ENCODE measurements at regions not wholly inside any gene's neighbourhood (a gene's known extent, or its start where the extent isn't known, plus 50 kb on each side); places are given as distances from the start of the nearest gene placed in this dataset.

DNA sequence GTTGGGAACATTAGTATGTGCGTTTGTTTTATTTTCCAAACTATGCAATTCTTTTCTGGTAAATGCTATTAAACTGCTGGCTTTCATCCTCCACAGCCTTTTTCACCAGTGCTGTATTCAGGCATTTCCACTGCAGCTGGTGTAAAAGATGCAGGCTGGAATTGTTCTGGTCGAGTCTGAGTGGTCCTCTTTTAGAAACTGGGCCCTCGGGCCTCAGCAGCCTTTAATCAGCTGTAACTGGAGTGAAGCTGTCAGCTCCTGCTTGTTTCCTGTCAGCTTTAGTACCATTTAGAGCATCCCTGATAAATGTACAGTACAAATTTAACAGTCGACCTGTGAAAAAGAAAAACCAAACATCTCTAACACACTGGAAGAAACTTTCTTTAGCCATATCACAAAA lies 979.6 kb downstream of the TFAP2A start:
- no peak for DNase-seq

- no peak for DNase-seq
These were observed 982.9 kb downstream of the TFAP2A start for GRCh38 chr6:9431945-9432344.

DNA sequence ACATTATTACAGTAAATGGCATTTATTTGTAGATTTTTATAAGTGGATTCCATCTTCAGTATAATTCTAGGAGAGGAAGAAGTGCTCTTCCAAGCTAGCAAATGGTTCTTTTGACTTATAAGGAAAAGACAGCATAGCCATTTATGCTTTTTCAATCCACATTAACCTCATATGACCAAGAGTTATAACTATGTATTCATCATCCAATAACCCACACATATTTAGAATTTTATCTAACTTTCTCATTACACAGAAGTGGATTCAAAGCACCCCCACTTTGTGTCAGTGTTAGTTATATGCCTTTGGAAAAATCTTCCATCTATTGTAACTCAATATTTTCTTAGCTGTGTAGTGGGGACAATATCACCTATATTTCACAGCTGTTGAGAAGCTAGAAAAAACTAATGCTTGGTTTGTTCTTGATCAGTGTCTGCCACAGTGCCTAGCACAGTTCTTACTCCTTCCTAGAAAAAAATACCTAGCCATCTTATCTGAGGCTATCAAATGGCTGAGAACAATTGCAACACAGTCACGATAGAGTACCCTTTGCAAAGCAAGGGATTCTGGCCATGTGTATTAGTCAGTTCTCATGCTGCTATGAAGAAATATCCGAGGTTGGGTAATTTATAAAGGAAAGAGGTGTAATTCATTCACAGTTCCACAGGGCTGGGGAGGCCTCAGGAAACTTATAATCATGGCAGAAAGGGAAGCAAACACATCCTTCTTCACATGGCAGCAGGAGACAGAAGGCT lies 986.3 kb downstream of the TFAP2A start:
- no peak for DNase-seq

DNA sequence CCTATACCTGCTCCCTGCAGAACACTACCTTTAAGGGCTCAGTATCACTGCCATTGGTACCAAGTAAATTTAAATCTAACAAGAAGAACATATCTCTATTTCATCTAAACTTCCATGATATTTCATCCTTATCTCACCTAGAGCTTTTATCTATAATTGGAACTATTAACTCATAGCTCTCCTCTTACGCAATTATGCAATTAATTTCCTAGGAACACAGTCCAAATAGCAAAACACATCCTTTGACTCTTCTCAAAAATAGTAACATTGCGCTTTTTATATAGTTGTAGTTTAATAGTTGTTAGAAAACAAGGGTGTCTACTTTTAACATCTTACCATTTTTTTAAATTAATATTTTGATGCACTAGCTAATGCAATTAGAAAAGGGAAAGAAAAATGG lies 986.8 kb upstream of the SLC35B3 start:
- no peak for DNase-seq

- no peak for DNase-seq
These were observed 985.1 kb upstream of the SLC35B3 start for GRCh38 chr6:9420316-9421015.

- no peak for DNase-seq
These were observed 982.1 kb upstream of the SLC35B3 start for GRCh38 chr6:9417400-9417799.

DNA sequence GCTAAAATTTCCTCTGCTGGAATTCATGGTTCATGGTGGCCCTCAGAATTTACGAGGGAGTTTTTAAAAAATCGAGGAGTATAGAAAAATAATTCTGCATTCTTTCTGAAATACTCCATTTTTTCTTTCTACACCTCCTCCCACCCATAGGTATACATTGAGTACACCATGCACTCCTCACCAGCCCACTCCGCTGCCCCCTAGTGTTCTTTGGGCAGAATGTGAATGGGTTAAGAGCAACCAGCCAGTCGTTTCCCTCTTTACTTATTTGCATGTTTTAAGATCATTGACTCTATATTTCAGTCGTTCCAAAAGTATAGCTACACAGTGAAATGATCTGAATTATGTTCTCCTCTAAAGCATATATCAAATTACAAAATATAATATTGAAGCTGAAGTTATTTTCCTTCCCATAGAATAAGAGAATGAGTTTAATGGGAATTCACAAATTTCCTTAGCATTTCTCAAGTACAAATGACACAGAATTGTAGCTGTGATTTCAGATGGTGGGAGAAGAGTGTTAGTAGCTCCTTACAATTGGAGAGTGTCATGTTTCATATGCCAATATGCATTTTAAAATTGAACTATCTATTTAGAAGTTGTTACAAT lies 977.7 kb upstream of the SLC35B3 start:
- DNase-seq: peak; percentile 35

GRCh38 chr6:9409126-9409525 lies 973.8 kb upstream of the SLC35B3 start:
- DNase-seq: no peak

DNA sequence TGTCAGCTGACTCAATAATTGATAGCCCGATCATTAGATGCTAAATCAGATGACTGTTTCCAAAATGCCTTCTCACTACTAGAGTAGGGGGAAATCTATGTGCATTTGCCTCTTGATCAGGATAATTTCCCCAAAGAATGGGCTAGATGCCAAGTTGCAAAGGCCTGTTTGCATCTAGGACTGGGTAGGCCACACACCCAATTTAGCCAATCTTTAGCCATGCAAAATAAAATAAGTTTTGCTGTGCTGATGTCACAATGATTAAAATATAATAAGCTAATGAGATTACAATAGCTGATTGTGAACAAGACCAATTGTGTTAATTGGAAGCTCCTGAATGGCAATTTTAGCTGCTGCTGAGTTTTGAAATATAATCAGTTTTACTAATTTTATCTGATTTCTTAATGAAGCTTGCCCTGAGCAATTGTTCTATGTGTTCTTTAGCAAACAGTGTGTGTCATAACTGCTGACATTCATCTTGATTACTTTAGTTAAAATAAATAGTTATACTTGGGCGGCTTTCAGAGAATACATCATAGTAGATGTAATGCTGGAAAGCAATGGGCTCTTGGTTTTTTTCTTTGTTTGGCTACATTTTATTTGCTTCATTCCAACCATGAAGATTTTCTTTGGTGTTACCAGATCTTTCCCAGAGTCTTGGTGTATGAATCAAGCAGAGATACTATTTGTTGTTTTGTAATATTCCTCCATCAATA lies 973.2 kb upstream of the SLC35B3 start:
- no peak for DNase-seq

GRCh38 chr6:9405825-9406224 lies 970.5 kb upstream of the SLC35B3 start:
- no peak for DNase-seq

GRCh38 chr6:9405369-9405768 lies 970.0 kb upstream of the SLC35B3 start:
- no peak for DNase-seq

DNA sequence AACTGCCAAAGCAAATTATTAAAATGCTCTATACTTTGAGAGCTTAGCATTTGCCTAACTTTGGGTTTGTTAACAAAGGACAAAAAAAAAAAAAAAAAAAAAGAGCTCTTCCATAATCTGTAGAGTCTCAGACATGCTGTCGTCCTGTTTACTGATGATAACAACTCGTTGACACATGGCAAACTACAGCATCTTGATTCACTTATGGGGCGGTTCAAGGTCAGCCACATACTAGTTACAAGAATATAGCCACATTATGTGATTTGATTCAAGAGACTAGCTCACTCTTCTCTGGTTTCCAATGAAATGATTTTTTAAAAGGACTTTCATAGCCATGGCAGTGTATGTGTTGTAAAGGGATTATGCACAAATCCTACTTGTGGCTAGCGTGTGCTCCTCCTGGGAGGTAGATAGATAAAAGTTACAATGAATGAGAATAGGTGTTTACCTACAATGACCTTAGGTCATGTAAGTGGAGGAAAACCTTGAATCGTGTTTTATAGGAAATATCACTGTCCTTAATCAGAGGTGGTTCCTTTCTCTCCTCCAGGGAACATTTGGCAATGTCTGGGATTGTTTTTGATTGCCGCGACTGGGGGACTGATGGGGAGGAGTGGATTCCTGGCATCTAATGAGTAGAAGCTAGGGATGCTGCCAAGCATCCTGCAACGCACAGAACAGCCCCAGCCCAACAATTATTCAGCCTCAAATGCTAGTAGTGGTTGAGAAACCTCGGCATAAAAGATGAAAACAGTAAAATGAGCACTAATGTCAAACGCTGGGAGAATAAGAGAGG lies 969.2 kb upstream of the SLC35B3 start:
- no peak for DNase-seq

- no peak for DNase-seq
These were observed 968.4 kb upstream of the SLC35B3 start for GRCh38 chr6:9403736-9404135.

DNA sequence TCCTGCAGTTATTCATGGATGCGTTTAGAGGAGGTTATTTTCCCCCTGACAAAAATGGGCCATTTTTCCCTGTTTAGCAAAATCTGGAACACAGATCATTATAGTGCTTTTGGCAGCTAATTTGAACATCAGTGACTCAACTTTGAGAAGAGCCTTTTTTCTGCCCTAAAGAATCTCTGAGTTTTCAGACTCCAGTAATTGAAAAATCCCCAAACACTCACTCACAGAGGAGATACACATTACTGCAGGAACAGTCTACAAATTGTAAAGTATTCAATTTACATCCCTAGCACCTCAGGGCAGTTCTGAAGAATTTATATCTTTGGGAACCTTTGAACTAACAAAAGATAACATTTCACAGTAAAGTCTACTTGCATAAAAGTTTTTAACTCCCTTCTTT lies 966.6 kb upstream of the SLC35B3 start:
- no peak for DNase-seq

GRCh38 chr6:9399916-9400315 lies 964.6 kb upstream of the SLC35B3 start:
- DNase-seq: no peak

DNA sequence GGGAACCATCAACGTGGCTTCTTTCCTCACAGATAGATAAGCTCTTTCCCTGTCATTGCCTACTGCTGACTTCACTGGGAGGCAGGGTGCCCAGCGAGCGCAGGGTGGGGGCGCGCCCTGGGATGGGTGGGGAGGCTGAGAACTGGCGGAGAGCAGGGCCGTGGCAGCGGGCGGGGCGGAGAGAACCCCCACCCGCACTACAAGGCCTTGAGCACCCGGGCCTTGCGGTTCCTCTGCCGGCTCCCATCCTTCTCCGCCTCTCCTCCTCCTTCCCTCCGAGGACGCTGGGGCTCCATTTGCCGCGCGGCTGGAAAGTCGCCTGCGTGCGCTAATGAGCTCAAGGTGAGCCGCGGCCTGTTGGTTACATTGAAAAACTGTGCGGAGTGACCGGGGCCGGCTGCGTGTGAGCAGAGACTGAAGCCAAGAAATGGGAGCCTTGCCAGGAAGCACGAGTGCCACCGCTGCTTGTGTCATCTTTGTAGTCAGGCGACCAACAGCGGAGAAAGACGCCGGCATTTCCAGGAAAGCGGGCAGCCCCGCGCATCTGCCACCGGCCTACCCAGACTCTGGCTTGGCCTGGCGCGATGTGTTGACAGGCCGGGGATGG lies 963.5 kb upstream of the SLC35B3 start:
- DNase-seq: no peak

DNA sequence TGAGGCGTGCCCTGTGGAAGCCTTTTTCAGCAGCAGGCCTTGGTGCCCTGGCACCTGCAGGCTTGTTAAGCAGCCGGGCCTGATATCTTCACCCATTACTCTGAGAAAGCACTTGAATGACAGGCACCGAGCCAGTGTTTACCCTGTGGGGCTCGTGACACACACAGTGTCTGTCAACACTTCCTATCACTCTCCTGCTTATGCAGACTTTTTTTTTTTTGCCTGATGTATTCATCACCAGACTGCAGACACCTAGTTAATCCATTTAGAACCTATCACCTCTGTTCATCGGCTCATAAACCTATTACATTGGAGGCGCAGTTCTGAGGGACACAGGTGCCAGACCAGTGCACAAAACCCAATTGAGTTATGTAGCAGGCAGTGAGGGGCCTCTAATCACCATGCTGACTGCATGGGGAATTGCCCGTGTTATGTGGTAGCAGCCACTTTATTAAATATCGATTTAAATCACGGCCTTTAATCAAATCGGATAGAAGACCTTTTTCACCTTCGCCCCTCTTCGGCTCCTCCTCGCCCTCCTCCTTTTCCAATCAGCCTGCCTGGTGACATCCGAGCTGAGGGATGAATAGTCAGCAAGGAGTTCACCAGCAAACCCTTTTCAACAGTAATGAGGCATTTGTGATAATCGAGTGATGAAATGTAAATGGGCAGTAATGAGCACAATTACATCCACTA lies 962.9 kb upstream of the SLC35B3 start:
- no peak for DNase-seq

DNA sequence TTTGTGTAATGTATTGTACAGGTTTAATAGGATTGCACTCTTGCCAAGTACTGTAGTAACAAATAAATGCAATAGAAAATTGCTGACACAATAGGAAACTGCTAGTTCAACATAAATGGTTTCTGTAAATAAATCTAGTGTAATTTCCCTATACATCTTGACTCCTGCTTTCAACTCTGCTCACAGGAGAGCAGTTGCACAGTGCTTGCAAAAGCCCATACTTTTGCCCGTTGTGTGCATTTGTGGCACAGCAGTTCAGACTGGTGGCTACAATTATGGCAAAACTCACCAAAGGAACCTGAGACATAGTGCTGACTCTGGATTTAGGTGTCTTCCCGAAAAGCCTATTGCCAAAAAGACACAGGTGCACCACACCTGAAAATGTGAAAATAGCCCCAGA lies 953.3 kb upstream of the SLC35B3 start:
- DNase-seq: no peak

DNA sequence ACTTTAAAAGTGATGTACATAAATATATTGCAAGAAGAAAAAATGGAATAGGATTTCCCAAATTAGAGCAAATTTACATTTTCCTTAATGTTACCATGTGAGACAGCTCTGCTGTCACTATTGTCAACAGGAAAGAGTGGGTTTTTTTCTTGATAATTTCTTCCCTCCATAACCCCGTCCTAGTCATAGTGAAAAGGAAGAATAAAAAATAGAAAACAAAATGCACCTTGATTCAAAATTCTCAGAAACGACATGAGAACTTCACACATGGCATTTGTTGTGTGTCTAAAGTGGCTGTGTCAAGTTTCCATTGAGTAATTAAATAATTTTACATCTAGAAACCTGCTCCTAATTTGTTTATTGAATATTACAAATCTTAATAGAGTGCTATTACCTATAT lies 945.2 kb upstream of the SLC35B3 start:
- DNase-seq: peak; percentile 1

DNA sequence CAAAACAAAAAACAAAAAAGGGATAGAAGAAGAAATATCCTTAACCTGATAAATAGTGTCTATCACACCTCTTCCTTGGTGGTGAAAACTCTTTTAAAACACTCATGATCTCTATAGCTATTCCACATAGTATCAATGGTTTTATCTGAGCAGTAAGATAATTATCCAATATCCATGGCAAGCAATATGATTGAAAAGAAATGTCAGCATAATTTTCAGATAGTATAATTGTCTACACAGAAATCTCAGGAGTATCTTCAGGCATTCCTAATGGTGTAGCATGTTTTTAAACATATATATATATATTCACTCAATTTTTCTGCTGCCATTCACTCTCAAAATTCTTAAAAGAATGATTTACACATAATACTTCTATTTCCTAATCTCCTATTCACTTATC lies 938.0 kb upstream of the SLC35B3 start:
- DNase-seq: no peak

GRCh38 chr6:9370480-9370879 lies 935.1 kb upstream of the SLC35B3 start:
- no peak for DNase-seq

GRCh38 chr6:9365378-9365777 lies 930.0 kb upstream of the SLC35B3 start:
- DNase-seq: no peak
